ENCODE measurements at regions not wholly inside any gene's neighbourhood (a gene's known extent, or its start where the extent isn't known, plus 50 kb on each side); places are given as distances from the start of the nearest gene placed in this dataset.
A peak's percentile ranks its signal among the peaks of the same experiment; 100 is the strongest.

GRCh38 chr15:39159833-39160232 is 421.0 kb upstream of the THBS1 start:
- H3K27me3 ChIP-seq (ENCODE audit: control insufficient read depth, insufficient read depth, low read length, poor library complexity, severe bottlenecking) = no peaks in the 10 kb centered on the region
- H3K9me3 ChIP-seq (ENCODE audit: control insufficient read depth, low read length) = no peaks in the 10 kb centered on the region
- peaks cover 3% of the 10 kb centered on the region for H3K4me1 ChIP-seq (ENCODE audit: control insufficient read depth, insufficient read depth, low read length)
- no peak overlapping the region for H3K27ac ChIP-seq (ENCODE audit: insufficient read depth, low read depth, low read length, poor library complexity, severe bottlenecking)
- H3K4me3 ChIP-seq (ENCODE audit: insufficient read depth, low read depth, low read length) = no peak overlapping the region
- no peaks in the 10 kb centered on the region for H3K36me3 ChIP-seq (ENCODE audit: control insufficient read depth, insufficient read depth, low read length)

GRCh38 chr15:39161096-39161495 is 419.8 kb upstream of the THBS1 start:
- H3K9me3 ChIP-seq (ENCODE audit: control insufficient read depth, low read length) = no peaks in the 10 kb centered on the region
- no peak overlapping the region for H3K27ac ChIP-seq (ENCODE audit: insufficient read depth, low read depth, low read length, poor library complexity, severe bottlenecking)
- H3K36me3 ChIP-seq (ENCODE audit: control insufficient read depth, insufficient read depth, low read length) = no peaks in the 10 kb centered on the region
- H3K4me1 ChIP-seq (ENCODE audit: control insufficient read depth, insufficient read depth, low read length) = peaks cover 3% of the 10 kb centered on the region
- WGBS, 2 experiments = no CpG with 5 or more reads among the region's 1 CpG
- H3K27me3 ChIP-seq (ENCODE audit: control insufficient read depth, insufficient read depth, low read length, poor library complexity, severe bottlenecking) = no peaks in the 10 kb centered on the region
- H3K4me3 ChIP-seq (ENCODE audit: insufficient read depth, low read depth, low read length) = no peak overlapping the region

- no peaks in the 10 kb centered on the region for H3K4me1 ChIP-seq (ENCODE audit: control insufficient read depth, insufficient read depth, low read length)
- 86 to 94% methylated on average over 1 to 2 of the region's 2 CpGs for WGBS, 2 experiments
Observed at GRCh38 chr15:39165020-39165706, 415.7 kb upstream of the THBS1 start.

GRCh38 chr15:39167164-39168058 is 413.5 kb upstream of the THBS1 start:
- Histone ChIP-seq H3K27me3 (ENCODE audit: control insufficient read depth, insufficient read depth, low read length, poor library complexity, severe bottlenecking) (no peaks in the 10 kb centered on the region), H3K4me3 (ENCODE audit: insufficient read depth, low read depth, low read length) (no peak overlapping the region), H3K36me3 (ENCODE audit: control insufficient read depth, insufficient read depth, low read length) (no peaks in the 10 kb centered on the region), H3K27ac (ENCODE audit: insufficient read depth, low read depth, low read length, poor library complexity, severe bottlenecking) (no peak overlapping the region), H3K4me1 (ENCODE audit: control insufficient read depth, insufficient read depth, low read length) (peaks cover 4% of the 10 kb centered on the region), H3K9me3 (ENCODE audit: control insufficient read depth, low read length) (no peaks in the 10 kb centered on the region)
- 89 to 98% methylated on average over 2 to 4 of the region's 4 CpGs for WGBS, 2 experiments

More at GRCh38 chr15:39165020-39165706, 415.7 kb upstream of the THBS1 start:
- Histone ChIP-seq H3K36me3 (ENCODE audit: control insufficient read depth, insufficient read depth, low read length) (no peaks in the 10 kb centered on the region), H3K27ac (ENCODE audit: insufficient read depth, low read depth, low read length, poor library complexity, severe bottlenecking) (no peak overlapping the region), H3K9me3 (ENCODE audit: control insufficient read depth, low read length) (no peaks in the 10 kb centered on the region), H3K4me3 (ENCODE audit: insufficient read depth, low read depth, low read length) (no peak overlapping the region), H3K27me3 (ENCODE audit: control insufficient read depth, insufficient read depth, low read length, poor library complexity, severe bottlenecking) (no peaks in the 10 kb centered on the region)

GRCh38 chr15:39171944-39172368 is 408.9 kb upstream of the THBS1 start:
- H3K9me3 ChIP-seq (ENCODE audit: control insufficient read depth, low read length) = no peaks in the 10 kb centered on the region
- H3K27me3 ChIP-seq (ENCODE audit: control insufficient read depth, insufficient read depth, low read length, poor library complexity, severe bottlenecking) = no peaks in the 10 kb centered on the region
- no peak overlapping the region for H3K4me3 ChIP-seq (ENCODE audit: insufficient read depth, low read depth, low read length)
- WGBS, 2 experiments = 81 to 83% methylated on average over 3 of the region's 3 CpGs
- H3K4me1 ChIP-seq (ENCODE audit: control insufficient read depth, insufficient read depth, low read length) = peaks cover 10% of the 10 kb centered on the region
- no peaks in the 10 kb centered on the region for H3K36me3 ChIP-seq (ENCODE audit: control insufficient read depth, insufficient read depth, low read length)
- H3K27ac ChIP-seq (ENCODE audit: insufficient read depth, low read depth, low read length, poor library complexity, severe bottlenecking) = no peak overlapping the region

GRCh38 chr15:39172380-39173281 is 408.2 kb upstream of the THBS1 start:
- Histone ChIP-seq H3K27me3 (ENCODE audit: control insufficient read depth, insufficient read depth, low read length, poor library complexity, severe bottlenecking) (no peaks in the 10 kb centered on the region), H3K27ac (ENCODE audit: insufficient read depth, low read depth, low read length, poor library complexity, severe bottlenecking) (peak overlapping the region; percentile 20), H3K4me1 (ENCODE audit: control insufficient read depth, insufficient read depth, low read length) (peaks cover 10% of the 10 kb centered on the region), H3K9me3 (ENCODE audit: control insufficient read depth, low read length) (no peaks in the 10 kb centered on the region), H3K4me3 (ENCODE audit: insufficient read depth, low read depth, low read length) (no peak overlapping the region), H3K36me3 (ENCODE audit: control insufficient read depth, insufficient read depth, low read length) (no peaks in the 10 kb centered on the region)
- 76 to 77% methylated on average over 16 to 17 of the region's 17 CpGs for WGBS, 2 experiments

GRCh38 chr15:39173426-39173825 is 407.5 kb upstream of the THBS1 start:
- 94 to 97% methylated on average over 4 of the region's 4 CpGs for WGBS, 2 experiments
- H3K4me1 ChIP-seq (ENCODE audit: control insufficient read depth, insufficient read depth, low read length) = peaks cover 10% of the 10 kb centered on the region
- H3K36me3 ChIP-seq (ENCODE audit: control insufficient read depth, insufficient read depth, low read length) = no peaks in the 10 kb centered on the region
- no peak overlapping the region for H3K4me3 ChIP-seq (ENCODE audit: insufficient read depth, low read depth, low read length)
- H3K27me3 ChIP-seq (ENCODE audit: control insufficient read depth, insufficient read depth, low read length, poor library complexity, severe bottlenecking) = no peaks in the 10 kb centered on the region
- H3K27ac ChIP-seq (ENCODE audit: insufficient read depth, low read depth, low read length, poor library complexity, severe bottlenecking) = no peak overlapping the region
- H3K9me3 ChIP-seq (ENCODE audit: control insufficient read depth, low read length) = no peaks in the 10 kb centered on the region

- 89 to 92% methylated on average over 1 of the region's 1 CpG for WGBS, 2 experiments
- Histone ChIP-seq H3K4me3 (ENCODE audit: insufficient read depth, low read depth, low read length) (no peak overlapping the region), H3K9me3 (ENCODE audit: control insufficient read depth, low read length) (no peaks in the 10 kb centered on the region), H3K27me3 (ENCODE audit: control insufficient read depth, insufficient read depth, low read length, poor library complexity, severe bottlenecking) (no peaks in the 10 kb centered on the region), H3K27ac (ENCODE audit: insufficient read depth, low read depth, low read length, poor library complexity, severe bottlenecking) (no peak overlapping the region), H3K36me3 (ENCODE audit: control insufficient read depth, insufficient read depth, low read length) (no peaks in the 10 kb centered on the region), H3K4me1 (ENCODE audit: control insufficient read depth, insufficient read depth, low read length) (peaks cover 10% of the 10 kb centered on the region)
Observed at GRCh38 chr15:39174332-39174731, 406.5 kb upstream of the THBS1 start.

- WGBS, 2 experiments = 94 to 97% methylated on average over 3 of the region's 3 CpGs
- H3K36me3 ChIP-seq (ENCODE audit: control insufficient read depth, insufficient read depth, low read length) = no peaks in the 10 kb centered on the region
- H3K4me1 ChIP-seq (ENCODE audit: control insufficient read depth, insufficient read depth, low read length) = peaks cover 10% of the 10 kb centered on the region
- no peak overlapping the region for H3K4me3 ChIP-seq (ENCODE audit: insufficient read depth, low read depth, low read length)
- no peak overlapping the region for H3K27ac ChIP-seq (ENCODE audit: insufficient read depth, low read depth, low read length, poor library complexity, severe bottlenecking)
- H3K27me3 ChIP-seq (ENCODE audit: control insufficient read depth, insufficient read depth, low read length, poor library complexity, severe bottlenecking) = no peaks in the 10 kb centered on the region
- no peaks in the 10 kb centered on the region for H3K9me3 ChIP-seq (ENCODE audit: control insufficient read depth, low read length)
Observed at GRCh38 chr15:39176030-39176429, 404.8 kb upstream of the THBS1 start.
